Psoas muscle (tissue), 7 donors: ENCODE measurements at regions not wholly inside any gene's neighbourhood (a gene's known extent, or its start where the extent isn't known, plus 50 kb on each side); places are given as distances from the start of the nearest gene placed in this dataset.

Experiments
- ATAC-seq, 4 donors: fragments of 200-7000 bp; cut with Tn5 transposase; one replicate each; pipeline ENCODE4 v1.9.1; 2020; ENCODE audit warnings: moderate library complexity in 3 of 4, mild to moderate bottlenecking in 2 of 4
- DNase-seq, 2 donors: peaks; one replicate each; pipeline ENCODE4 v3.0.0-alpha.2; 2020
- H3K27ac ChIP-seq: fragments of 200-600 bp; one replicate; pipeline ENCODE4 v1.8.0; 2022
- H3K27me3 ChIP-seq, 3 donors: fragments of 200-600 bp in 1 of 3; one replicate each; pipeline versions ENCODE4 v1.6.1 to v1.8.0; 2013 to 2022; ENCODE audit warnings: low read length in 2 of 3, mild to moderate bottlenecking in 2 of 3, moderate library complexity in 1 of 3; ENCODE audit not compliant: insufficient read depth in 3 of 3
- H3K36me3 ChIP-seq, 2 donors: fragments of 200-600 bp in 1 of 2; one replicate each; pipeline versions ENCODE4 v1.6.1 to v1.8.0; 2013 to 2022; ENCODE audit warnings: low read depth in 1 of 2, mild to moderate bottlenecking in 1 of 2, moderate library complexity in 1 of 2; ENCODE audit not compliant: insufficient read depth in 1 of 2
- H3K4me1 ChIP-seq: fragments of 200-600 bp; one replicate; pipeline ENCODE4 v1.8.0; 2022
- H3K4me3 ChIP-seq: fragments of 200-600 bp; one replicate; pipeline ENCODE4 v1.8.0; 2022; ENCODE audit warnings: mild to moderate bottlenecking
- H3K9me3 ChIP-seq: fragments of 200-600 bp; one replicate; pipeline ENCODE4 v1.8.0; 2022
- CTCF ChIP-seq: fragments of 200-600 bp; IDR thresholded peaks from one replicate; pipeline ENCODE4 v1.8.0; 2022; ENCODE audit warnings: antibody characterized with exemption
- WGBS, 3 donors: extraction: QIAGEN DNeasy Blood & Tissue Kit; methylation state at CpG; one replicate each; pipeline versions ENCODE4 v1.1.6 to v1.1.7; 2013; 5-methylcytosine and 5-hydroxymethylcytosine counted together
- intact Hi-C, 2 donors: fragments of 100-400 bp; cut with DNase I; formaldehyde crosslinking; loops; one replicate each; pipeline versions ENCODE4 v1.11.0 to v1.14.2; 2022
- donor health status: healthy with polysubstance abuse.
- donor health status: DM: no; HTN: no; CAD: no; lungs with moderate emphysema.
- donor health status: Bipolar disorder and iron deficiency.
- donor health status: healthy.
- donor health status: DM: yes; HTN: yes; CAD: no.
- donor health status: DM: no; HTN: no; CAD: no.
- donor health status: DM: yes; HTN: yes; CAD: no.

- Histone ChIP-seq H3K4me3 (no peak overlapping the region), H3K27ac (no peak overlapping the region), H3K36me3 (no peaks in the 10 kb centered on the region), H3K4me1 (no peaks in the 10 kb centered on the region), H3K9me3 (no peaks in the 10 kb centered on the region), H3K27me3 (no peaks in the 10 kb centered on the region)
- ATAC-seq (no peak), DNase-seq (no peak)
- intact Hi-C loops, result no loop called here
- WGBS, 3 donors, result 89 to 98% (median 97%) methylated on average over 1 of the region's 1 CpG
- TF ChIP-seq CTCF, result no peak
Observed at GRCh38 chr2:126504949-126505348, 151.0 kb upstream of the GYPC start.

- no peak overlapping the region for H3K4me3 ChIP-seq
- no peak for TF ChIP-seq CTCF
- no peaks in the 10 kb centered on the region for H3K27me3 ChIP-seq
- ATAC-seq, result no peak
- intact Hi-C loops, result no loop called here
- WGBS, 3 donors, result 25 to 44% (median 40%) methylated on average over 1 of the region's 1 CpG
- H3K9me3 ChIP-seq, result no peaks in the 10 kb centered on the region
- H3K36me3 ChIP-seq, result no peaks in the 10 kb centered on the region
- DNase-seq, result no peak
- H3K4me1 ChIP-seq, result no peaks in the 10 kb centered on the region
- H3K27ac ChIP-seq, result no peak overlapping the region
Observed at GRCh38 chr2:126506786-126507185, 149.2 kb upstream of the GYPC start.

GRCh38 chr2:126507425-126507911 lies 148.5 kb upstream of the GYPC start:
- 60 to 66% (median 63%) methylated on average over 5 of the region's 5 CpGs for WGBS, 3 donors
- Histone ChIP-seq H3K27ac (no peak overlapping the region), H3K36me3 (no peaks in the 10 kb centered on the region), H3K4me1 (no peaks in the 10 kb centered on the region), H3K4me3 (no peak overlapping the region), H3K9me3 (no peaks in the 10 kb centered on the region), H3K27me3 (no peaks in the 10 kb centered on the region)
- ATAC-seq (no peak), DNase-seq (no peak)
- no peak for TF ChIP-seq CTCF
- intact Hi-C loops, result no loop called here

- Histone ChIP-seq H3K27ac (no peak overlapping the region), H3K9me3 (no peaks in the 10 kb centered on the region), H3K36me3 (no peaks in the 10 kb centered on the region), H3K4me1 (no peaks in the 10 kb centered on the region), H3K4me3 (no peak overlapping the region), H3K27me3 (no peaks in the 10 kb centered on the region)
- no peak for TF ChIP-seq CTCF
- 2 to 13% (median 10%) methylated on average over 1 of the region's 1 CpG for WGBS, 3 donors
- ATAC-seq (no peak), DNase-seq (no peak)
- intact Hi-C loops, result no loop called here
Observed at GRCh38 chr2:126510356-126510755, 145.6 kb upstream of the GYPC start.

- 85 to 94% (median 91%) methylated on average over 7 of the region's 7 CpGs for WGBS, 3 donors
- no peak for TF ChIP-seq CTCF
- intact Hi-C loops, result no loop called here
Observed at GRCh38 chr2:126510960-126511359, 145.0 kb upstream of the GYPC start.

More at GRCh38 chr2:126510960-126511359, 145.0 kb upstream of the GYPC start:
- Histone ChIP-seq H3K27ac (no peak overlapping the region), H3K27me3 (no peaks in the 10 kb centered on the region), H3K4me3 (no peak overlapping the region), H3K4me1 (no peaks in the 10 kb centered on the region), H3K36me3 (no peaks in the 10 kb centered on the region), H3K9me3 (no peaks in the 10 kb centered on the region)
- no peak for DNase-seq
- ATAC-seq, result no peak
